ENCODE measurements at regions not wholly inside any gene's neighbourhood (a gene's known extent, or its start where the extent isn't known, plus 50 kb on each side); places are given as distances from the start of the nearest gene placed in this dataset.
"Not testable (repeated sequence)": the region's sequence is repeated elsewhere in the genome, so short reads cannot be mapped to it uniquely, and the experiment has no call there.

- TF ChIP-seq TSHZ2 (CRISPR knock-in tag; IDR thresholded peaks at IDR 0.05), result no peak
Measured at GRCh38 chr4:144421056-144421455, 224.9 kb upstream of the HHIP start (continued).

GRCh38 chr4:144421839-144422565, 224.0 kb upstream of the HHIP start:
- no peak for ATAC-seq
- TF ChIP-seq ZC3H10 (CRISPR knock-in tag; IDR thresholded peaks at IDR 0.05) (no peak), ISL1 (CRISPR knock-in tag; IDR thresholded peaks at IDR 0.05) (no peak), POU6F1 (CRISPR knock-in tag; IDR thresholded peaks at IDR 0.05; ENCODE audit: borderline replicate concordance, low read depth) (no peak), GLIS3 (CRISPR knock-in tag; IDR thresholded peaks at IDR 0.05) (no peak)

- ATAC-seq, result no peak
Measured at GRCh38 chr4:144423930-144424329, 222.0 kb upstream of the HHIP start.

GRCh38 chr4:144426023-144426422, 219.9 kb upstream of the HHIP start:
- ATAC-seq, result not testable (repeated sequence)

More at GRCh38 chr4:144423930-144424329, 222.0 kb upstream of the HHIP start:
- TF ChIP-seq ZC3H10 (CRISPR knock-in tag; IDR thresholded peaks at IDR 0.05) (no peak), OSR1 (CRISPR knock-in tag; IDR thresholded peaks at IDR 0.05) (no peak)

- TF ChIP-seq CSRNP3 (CRISPR knock-in tag; IDR thresholded peaks at IDR 0.05) (no peak), ZNF565 (CRISPR knock-in tag; conservative IDR thresholded peaks at IDR 0.05; ENCODE audit: low read depth) (no peak), ZC3H10 (CRISPR knock-in tag; IDR thresholded peaks at IDR 0.05) (no peak)
- no peak for ATAC-seq
Measured at GRCh38 chr4:144442713-144443112, 203.2 kb upstream of the HHIP start.

- no peak for ATAC-seq
- TF ChIP-seq ISL1 (CRISPR knock-in tag; IDR thresholded peaks at IDR 0.05) (no peak), ZC3H10 (CRISPR knock-in tag; IDR thresholded peaks at IDR 0.05) (no peak), PATZ1 (CRISPR knock-in tag; IDR thresholded peaks at IDR 0.05; ENCODE audit: borderline replicate concordance) (no peak), TSHZ2 (CRISPR knock-in tag; IDR thresholded peaks at IDR 0.05) (no peak), ZFP30 (CRISPR knock-in tag; IDR thresholded peaks at IDR 0.05) (no peak), BACH2 (CRISPR knock-in tag; IDR thresholded peaks at IDR 0.05; ENCODE audit: borderline replicate concordance) (no peak), SNAI2 (CRISPR knock-in tag; IDR thresholded peaks at IDR 0.05) (no peak), PPARA (CRISPR knock-in tag; IDR thresholded peaks at IDR 0.05; ENCODE audit: borderline replicate concordance) (no peak), TOX (CRISPR knock-in tag; IDR thresholded peaks at IDR 0.05; ENCODE audit: borderline replicate concordance) (no peak), CSRNP3 (CRISPR knock-in tag; IDR thresholded peaks at IDR 0.05) (no peak), ZNF565 (CRISPR knock-in tag; conservative IDR thresholded peaks at IDR 0.05; ENCODE audit: low read depth) (no peak), POU6F1 (CRISPR knock-in tag; IDR thresholded peaks at IDR 0.05; ENCODE audit: borderline replicate concordance, low read depth) (no peak), TCF4 (CRISPR knock-in tag; IDR thresholded peaks at IDR 0.05; ENCODE audit: borderline replicate concordance) (no peak), CSDC2 (CRISPR knock-in tag; IDR thresholded peaks at IDR 0.05) (no peak), GLIS3 (CRISPR knock-in tag; IDR thresholded peaks at IDR 0.05) (no peak)
Measured at GRCh38 chr4:144449611-144450010, 196.3 kb upstream of the HHIP start.
